HFFc6 (cell line): ENCODE measurements at regions not wholly inside any gene's neighbourhood (a gene's known extent, or its start where the extent isn't known, plus 50 kb on each side); places are given as distances from the start of the nearest gene placed in this dataset.
"Not testable (repeated sequence)": the region's sequence is repeated elsewhere in the genome, so short reads cannot be mapped to it uniquely, and the experiment has no call there.

Source experiments
- DNase-seq: peaks from one replicate; pipeline ENCODE4 v3.0.0-alpha.2; 2018
- H3K27ac Mint-ChIP-seq: 2 replicates; pipeline ENCODE4 v1.8.0; 2020; ENCODE audit warnings: mild to moderate bottlenecking, mixed read lengths
- H3K27me3 Mint-ChIP-seq: 2 replicates; pipeline ENCODE4 v1.8.0; 2021; ENCODE audit warnings: mild to moderate bottlenecking, moderate library complexity, mixed read lengths; ENCODE audit not compliant: insufficient read depth
- H3K36me3 Mint-ChIP-seq: 2 replicates; pipeline ENCODE4 v1.8.0; 2021; ENCODE audit warnings: low read depth, mixed read lengths
- H3K4me1 Mint-ChIP-seq: 2 replicates; pipeline ENCODE4 v1.8.0; 2020; ENCODE audit warnings: low read depth, mixed read lengths
- H3K4me3 Mint-ChIP-seq: 2 replicates; pipeline ENCODE4 v1.8.0; 2020; ENCODE audit warnings: mild to moderate bottlenecking, moderate library complexity, mixed read lengths
- H3K9me3 Mint-ChIP-seq: 2 replicates; pipeline ENCODE4 v1.8.0; 2020; ENCODE audit warnings: mild to moderate bottlenecking, mixed read lengths
- TF ChIP-seq, protein P1 (sequence below): fragments of 200-600 bp; sonication (generic); IDR thresholded peaks from 2 replicates; pipeline ENCODE4 v1.5.0; 2021; ENCODE audit warnings: antibody characterized with exemption, mild to moderate bottlenecking

DNA sequence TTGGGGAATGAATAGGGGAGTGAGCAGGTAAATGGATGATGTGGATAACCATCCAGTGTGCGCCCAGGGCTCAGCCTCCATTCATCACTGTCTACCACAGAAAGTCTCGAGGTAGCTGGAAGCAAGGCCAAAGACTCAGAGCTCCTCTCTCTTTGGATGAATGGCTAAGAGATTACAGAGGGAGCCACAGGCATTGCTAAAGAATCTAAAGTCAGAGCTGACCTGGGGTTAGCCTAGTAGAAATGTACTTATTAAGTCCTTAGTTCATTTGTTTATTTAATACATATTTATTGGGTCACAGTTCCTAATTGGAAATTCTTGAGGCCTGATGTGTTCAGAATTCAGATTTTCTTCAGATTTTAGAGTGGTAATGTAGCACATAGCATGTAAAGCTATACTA, 88.7 kb upstream of the HPF1 start:
- no peaks in the 10 kb centered on the region for H3K36me3 Mint-ChIP-seq
- peak; percentile 45 for DNase-seq
- TF ChIP-seq, protein P1, sequence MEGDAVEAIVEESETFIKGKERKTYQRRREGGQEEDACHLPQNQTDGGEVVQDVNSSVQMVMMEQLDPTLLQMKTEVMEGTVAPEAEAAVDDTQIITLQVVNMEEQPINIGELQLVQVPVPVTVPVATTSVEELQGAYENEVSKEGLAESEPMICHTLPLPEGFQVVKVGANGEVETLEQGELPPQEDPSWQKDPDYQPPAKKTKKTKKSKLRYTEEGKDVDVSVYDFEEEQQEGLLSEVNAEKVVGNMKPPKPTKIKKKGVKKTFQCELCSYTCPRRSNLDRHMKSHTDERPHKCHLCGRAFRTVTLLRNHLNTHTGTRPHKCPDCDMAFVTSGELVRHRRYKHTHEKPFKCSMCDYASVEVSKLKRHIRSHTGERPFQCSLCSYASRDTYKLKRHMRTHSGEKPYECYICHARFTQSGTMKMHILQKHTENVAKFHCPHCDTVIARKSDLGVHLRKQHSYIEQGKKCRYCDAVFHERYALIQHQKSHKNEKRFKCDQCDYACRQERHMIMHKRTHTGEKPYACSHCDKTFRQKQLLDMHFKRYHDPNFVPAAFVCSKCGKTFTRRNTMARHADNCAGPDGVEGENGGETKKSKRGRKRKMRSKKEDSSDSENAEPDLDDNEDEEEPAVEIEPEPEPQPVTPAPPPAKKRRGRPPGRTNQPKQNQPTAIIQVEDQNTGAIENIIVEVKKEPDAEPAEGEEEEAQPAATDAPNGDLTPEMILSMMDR: no peak
- H3K4me3 Mint-ChIP-seq: no peak overlapping the region
- H3K27me3 Mint-ChIP-seq: peaks cover 32% of the 10 kb centered on the region
- no peak overlapping the region for H3K27ac Mint-ChIP-seq
- H3K9me3 Mint-ChIP-seq: no peaks in the 10 kb centered on the region
- no peaks in the 10 kb centered on the region; the same call in 1 of the 2 replicates for H3K4me1 Mint-ChIP-seq

DNA sequence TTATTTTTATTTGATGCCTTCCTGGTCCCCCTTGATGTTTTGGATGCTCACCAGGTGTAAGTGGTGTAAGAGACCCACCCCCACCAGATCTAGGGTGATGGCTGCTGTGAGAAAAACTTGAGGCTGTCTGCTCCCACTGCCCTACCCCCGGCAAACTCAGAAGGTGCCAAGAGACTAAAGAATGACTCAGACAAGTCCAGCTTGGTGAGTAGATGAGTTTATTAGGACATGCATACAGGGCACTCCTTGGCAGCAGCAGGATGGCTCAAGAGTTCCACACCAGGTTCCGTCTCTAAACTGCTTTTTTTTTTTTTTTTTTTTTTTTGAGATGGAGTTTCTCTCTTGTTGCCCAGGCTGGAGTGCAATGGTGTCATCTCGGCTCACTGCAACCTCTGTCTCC, 84.0 kb upstream of the HPF1 start:
- Mint-ChIP-seq H3K4me3 (no peak overlapping the region), H3K4me1 (no peaks in the 10 kb centered on the region; the same call in 1 of the 2 replicates), H3K9me3 (no peaks in the 10 kb centered on the region), H3K27ac (no peak overlapping the region), H3K27me3 (peaks cover 14% of the 10 kb centered on the region), H3K36me3 (no peaks in the 10 kb centered on the region)
- DNase-seq: no peak
- TF ChIP-seq, protein P1: no peak

DNA sequence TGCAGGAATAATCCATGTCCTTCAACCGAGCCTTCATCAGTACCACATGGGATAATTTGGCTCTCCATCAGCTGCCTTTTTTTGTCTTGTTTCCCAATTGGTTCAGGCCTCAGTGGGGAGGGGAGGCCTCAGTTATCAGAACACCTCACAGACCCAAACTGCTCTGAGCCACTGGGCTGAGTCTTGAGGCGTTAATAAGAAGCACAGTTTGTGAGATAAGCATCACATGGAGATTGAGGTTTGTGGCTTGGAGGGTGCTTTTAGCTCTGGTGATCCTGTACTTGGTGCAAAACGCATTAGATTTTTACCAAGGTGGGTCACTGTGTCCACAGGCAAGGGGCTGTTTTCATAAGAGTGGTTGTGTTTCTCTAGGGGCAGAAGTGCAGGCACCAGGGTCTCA, 82.8 kb upstream of the HPF1 start:
- no peaks in the 10 kb centered on the region for H3K9me3 Mint-ChIP-seq
- no peaks in the 10 kb centered on the region for H3K36me3 Mint-ChIP-seq
- H3K4me1 Mint-ChIP-seq: no peaks in the 10 kb centered on the region
- TF ChIP-seq, protein P1: no peak
- no peak overlapping the region for H3K27ac Mint-ChIP-seq
- no peak for DNase-seq
- peaks cover 14% of the 10 kb centered on the region for H3K27me3 Mint-ChIP-seq
- H3K4me3 Mint-ChIP-seq: no peak overlapping the region

DNA sequence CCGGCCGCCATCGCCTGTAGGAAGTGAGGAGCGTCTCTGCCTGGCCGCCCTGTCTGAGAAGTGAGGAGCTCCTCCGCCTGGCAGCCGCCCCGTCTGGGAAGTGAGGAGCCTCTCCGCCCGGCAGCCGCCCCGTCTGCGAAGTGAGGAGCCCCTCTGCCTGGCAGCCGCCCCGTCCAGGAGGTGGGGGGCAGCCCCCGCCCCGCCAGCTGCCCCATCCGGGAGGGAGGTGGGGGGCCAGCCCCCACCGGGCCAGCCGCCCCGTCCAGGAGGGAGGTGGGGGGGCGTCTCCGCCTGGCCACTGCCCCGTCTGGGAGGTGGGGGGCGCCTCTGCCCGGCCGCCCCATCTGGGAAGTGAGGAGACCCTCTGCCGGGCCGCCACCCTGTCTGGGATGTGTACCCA, 70.6 kb upstream of the HPF1 start:
- H3K9me3 Mint-ChIP-seq, H3K36me3 Mint-ChIP-seq, DNase-seq, H3K27me3 Mint-ChIP-seq, H3K27ac Mint-ChIP-seq, H3K4me3 Mint-ChIP-seq, H3K4me1 Mint-ChIP-seq: not testable (repeated sequence)

DNA sequence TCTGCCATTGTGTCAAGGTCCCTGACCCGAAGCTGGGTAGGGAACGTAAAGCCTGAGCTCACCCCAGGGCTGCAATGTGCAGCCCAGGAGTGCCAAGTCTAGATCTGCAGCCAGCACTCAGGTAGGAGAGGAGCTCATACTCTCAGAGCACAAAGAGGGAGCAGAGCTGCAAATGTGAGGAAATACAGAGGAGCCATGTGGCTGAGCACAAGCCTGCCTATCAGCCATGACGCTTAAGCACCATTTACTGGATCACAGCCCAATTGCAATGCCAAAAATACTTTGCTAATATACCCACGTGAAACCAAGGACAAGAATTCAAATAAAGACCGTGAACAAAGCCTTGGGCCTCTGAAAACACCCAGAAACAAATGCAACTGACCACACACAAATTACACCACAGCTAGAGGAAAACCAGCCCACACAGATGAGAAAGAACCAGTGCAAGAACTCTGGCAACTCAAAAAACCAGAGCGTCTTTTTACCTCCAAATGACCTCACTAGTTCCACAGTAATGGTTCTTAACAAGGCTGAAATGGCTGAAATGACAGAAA, 69.0 kb upstream of the HPF1 start:
- Mint-ChIP-seq H3K4me1 (no peaks in the 10 kb centered on the region), H3K9me3 (no peaks in the 10 kb centered on the region), H3K27me3 (peaks cover 2% of the 10 kb centered on the region; the same call in 1 of the 2 replicates), H3K4me3 (no peak overlapping the region), H3K27ac (no peak overlapping the region), H3K36me3 (no peaks in the 10 kb centered on the region)
- TF ChIP-seq, protein P1: no peak
- DNase-seq: no peak

DNA sequence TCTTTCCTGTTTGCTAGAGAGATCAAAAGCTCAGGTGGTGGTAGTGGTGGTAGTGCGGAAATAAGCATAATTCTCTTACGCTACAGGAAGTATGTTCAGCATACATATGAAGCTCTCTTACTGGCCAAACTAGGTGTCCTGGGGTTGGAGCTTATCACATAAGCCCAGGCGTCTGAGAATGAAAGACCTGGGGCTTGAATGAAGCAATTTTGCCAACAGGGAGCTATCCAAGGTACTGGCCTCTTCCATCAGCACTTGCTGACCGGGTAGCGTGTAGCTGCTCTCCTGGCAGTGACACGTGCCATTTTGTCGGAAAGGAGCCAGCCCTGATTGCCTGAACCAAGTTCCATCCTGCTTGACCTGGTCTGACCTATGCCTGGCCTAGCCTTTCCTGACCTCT, 65.9 kb upstream of the HPF1 start:
- Mint-ChIP-seq H3K4me1 (no peaks in the 10 kb centered on the region), H3K9me3 (no peaks in the 10 kb centered on the region), H3K4me3 (no peak overlapping the region), H3K36me3 (no peaks in the 10 kb centered on the region), H3K27ac (no peak overlapping the region), H3K27me3 (peaks cover under 1% of the 10 kb centered on the region)
- TF ChIP-seq, protein P1: no peak
- DNase-seq: peak; percentile 37
